Epithelial cell of proximal tubule (primary cell): ENCODE measurements at regions not wholly inside any gene's neighbourhood (a gene's known extent, or its start where the extent isn't known, plus 50 kb on each side); places are given as distances from the start of the nearest gene placed in this dataset.

Source experiments
- DNase-seq: peaks from one replicate; pipeline ENCODE4 v3.0.0-alpha.2; 2011; ENCODE audit warnings: low read depth
- H3K4me3 ChIP-seq: 2 replicates; pipeline ENCODE4 v1.5.1; 2011; ENCODE audit warnings: low read depth, mild to moderate bottlenecking, low read length
- TF ChIP-seq, protein P1 (sequence below): conservative IDR thresholded peaks from 2 replicates; pipeline ENCODE4 v1.5.1; 2012; ENCODE audit warnings: low read depth, mild to moderate bottlenecking, low read length

DNA sequence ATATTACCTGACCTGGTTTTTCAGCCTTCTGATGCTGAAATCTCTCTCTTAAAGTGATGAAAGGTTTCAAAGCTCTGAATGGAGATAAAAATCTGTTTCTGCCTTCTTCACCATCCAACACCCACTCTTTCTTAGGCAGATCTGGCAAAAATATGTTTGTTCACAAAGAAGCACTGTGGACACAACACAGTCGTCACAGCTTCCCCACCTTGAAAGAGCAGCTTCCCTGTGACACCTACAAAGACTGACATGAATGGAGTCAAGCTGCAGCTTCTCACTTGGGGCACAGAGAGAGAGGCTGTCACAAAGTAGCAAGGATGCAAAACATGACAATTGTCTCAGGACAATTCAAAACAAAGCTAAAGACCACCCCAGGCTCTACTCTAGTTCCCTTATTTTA is 86.5 kb downstream of the ICOS start:
- no peak for DNase-seq
- TF ChIP-seq, protein P1, sequence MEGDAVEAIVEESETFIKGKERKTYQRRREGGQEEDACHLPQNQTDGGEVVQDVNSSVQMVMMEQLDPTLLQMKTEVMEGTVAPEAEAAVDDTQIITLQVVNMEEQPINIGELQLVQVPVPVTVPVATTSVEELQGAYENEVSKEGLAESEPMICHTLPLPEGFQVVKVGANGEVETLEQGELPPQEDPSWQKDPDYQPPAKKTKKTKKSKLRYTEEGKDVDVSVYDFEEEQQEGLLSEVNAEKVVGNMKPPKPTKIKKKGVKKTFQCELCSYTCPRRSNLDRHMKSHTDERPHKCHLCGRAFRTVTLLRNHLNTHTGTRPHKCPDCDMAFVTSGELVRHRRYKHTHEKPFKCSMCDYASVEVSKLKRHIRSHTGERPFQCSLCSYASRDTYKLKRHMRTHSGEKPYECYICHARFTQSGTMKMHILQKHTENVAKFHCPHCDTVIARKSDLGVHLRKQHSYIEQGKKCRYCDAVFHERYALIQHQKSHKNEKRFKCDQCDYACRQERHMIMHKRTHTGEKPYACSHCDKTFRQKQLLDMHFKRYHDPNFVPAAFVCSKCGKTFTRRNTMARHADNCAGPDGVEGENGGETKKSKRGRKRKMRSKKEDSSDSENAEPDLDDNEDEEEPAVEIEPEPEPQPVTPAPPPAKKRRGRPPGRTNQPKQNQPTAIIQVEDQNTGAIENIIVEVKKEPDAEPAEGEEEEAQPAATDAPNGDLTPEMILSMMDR: no peak
- no peak overlapping the region for H3K4me3 ChIP-seq

DNA sequence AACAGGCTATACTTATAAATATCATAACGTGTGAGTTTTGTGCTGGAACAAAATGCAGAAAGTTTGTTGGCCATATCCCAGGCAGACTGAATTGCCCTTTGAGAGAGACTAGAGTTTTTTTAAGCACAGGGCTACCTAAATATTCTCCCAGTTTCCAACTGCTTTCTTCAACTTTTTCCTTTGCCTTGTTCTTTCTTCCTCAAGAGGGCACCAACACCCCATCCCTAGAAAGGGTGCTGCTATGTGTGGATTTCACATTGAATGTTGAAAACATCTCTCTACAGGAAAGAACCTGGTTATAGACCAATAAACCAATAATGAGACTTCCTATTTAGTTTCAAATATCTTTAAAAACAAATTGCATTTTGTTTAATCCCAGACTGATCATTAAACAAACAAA is 87.9 kb downstream of the ICOS start:
- DNase-seq: no peak
- TF ChIP-seq, protein P1: peak; percentile 80
- no peak overlapping the region for H3K4me3 ChIP-seq

DNA sequence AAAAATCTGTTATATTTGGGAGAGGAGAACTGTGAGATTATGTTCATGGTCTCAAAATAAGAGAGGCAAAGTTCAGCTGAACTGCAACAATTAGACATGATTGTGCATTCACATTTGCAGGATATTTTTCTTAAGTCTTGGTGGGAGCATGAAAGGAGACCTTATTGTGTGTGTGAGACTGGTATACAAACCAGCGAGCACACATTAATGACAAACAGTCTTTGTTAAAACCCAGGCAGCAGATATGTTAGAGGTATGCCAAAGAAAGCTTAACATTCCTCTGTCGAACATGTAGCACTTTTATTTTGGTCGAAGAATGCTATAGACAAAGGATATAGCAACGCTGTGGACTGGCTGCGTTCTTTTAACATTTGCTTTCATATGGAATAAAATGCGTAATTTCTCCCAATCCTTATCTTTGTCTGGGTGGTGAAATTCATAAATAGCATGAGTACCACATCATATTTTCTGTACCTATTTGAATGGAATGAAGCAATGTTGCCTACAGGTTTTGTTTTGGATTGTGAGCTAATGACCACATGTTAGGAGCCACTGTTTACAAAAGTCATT is 88.4 kb downstream of the ICOS start:
- TF ChIP-seq, protein P1: no peak
- no peak for DNase-seq
- no peak overlapping the region for H3K4me3 ChIP-seq

DNA sequence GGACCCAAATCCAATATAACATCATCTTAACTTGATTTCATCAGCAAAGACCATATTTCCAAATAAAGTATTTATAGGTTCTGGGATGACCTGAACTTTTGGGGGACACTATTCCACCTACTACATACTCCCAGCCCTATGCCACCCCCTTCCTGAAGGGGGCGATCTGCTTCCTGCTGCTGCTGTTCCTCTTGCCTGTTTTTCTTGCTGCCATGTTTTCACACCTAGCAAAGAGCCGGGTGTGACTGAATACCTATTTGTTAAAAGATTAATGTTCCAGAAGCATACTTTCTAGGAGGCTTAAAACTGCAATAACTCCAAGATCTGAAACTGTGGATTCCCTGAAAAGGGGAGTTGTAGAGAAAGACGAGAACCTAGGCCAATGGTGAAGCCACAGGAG is 89.7 kb downstream of the ICOS start:
- TF ChIP-seq, protein P1: peak; percentile 43
- DNase-seq: no peak
- no peak overlapping the region for H3K4me3 ChIP-seq

DNA sequence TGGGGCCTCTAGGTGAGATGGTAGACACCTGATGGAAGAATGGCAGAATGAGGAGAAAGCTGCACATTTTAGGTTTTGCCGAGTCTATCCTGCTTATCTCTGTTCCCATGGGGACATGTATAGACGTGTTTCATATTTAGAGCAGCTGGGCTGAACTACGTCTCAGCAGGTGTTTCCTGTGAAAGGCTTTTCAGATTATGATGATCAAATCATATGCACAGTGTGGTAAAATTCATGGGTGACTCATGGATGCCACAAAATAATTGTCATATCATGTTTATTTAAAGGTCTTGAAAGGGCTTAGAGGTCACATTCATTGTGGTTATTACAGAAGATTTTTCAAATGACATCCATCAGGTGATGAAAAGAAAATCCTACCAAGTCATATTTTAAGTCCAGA is 90.5 kb downstream of the ICOS start:
- H3K4me3 ChIP-seq: no peak overlapping the region
- no peak for DNase-seq
- TF ChIP-seq, protein P1: no peak

DNA sequence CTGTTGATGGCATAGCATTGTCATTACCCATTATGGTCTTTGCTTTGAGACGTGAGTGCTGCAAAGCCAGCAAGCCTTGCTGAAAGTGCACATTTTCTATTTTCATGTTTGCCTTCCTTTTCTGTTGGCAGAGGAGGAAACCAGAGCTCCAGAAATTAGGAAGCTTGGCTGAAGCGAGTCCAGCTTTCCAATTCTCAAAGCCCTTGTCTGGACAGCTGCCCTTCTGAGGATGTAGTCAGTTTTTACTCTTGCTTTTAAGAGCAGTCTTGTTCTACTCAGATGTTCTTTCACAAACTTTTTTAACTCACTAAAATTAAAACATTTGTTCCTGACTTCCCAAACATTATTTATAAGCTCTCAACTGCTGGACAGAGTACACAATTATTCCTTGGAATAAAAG is 93.8 kb downstream of the ICOS start:
- TF ChIP-seq, protein P1: no peak
- no peak for DNase-seq
- no peak overlapping the region for H3K4me3 ChIP-seq

DNA sequence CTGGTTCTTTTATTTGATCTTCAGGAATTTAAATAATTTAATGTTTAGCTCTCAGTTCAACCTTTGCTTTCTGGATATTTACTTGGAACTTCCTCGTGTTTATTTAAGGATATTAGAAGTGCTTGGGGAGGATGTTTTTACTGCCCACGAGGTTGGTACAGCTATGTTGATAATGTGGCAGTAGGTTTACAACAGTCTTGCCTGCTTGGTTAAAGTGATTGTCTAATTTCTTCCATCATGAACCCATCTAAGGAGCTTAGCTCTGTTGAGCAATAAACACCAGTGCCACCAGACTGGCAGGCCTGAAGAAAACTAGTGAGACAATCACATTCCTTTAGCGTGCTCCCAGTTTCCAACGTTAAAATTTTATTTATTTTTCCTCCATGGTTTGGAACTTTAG is 94.5 kb downstream of the ICOS start:
- TF ChIP-seq, protein P1: no peak
- no peak for DNase-seq
- no peak overlapping the region for H3K4me3 ChIP-seq
